ENCODE measurements at regions not wholly inside any gene's neighbourhood (a gene's known extent, or its start where the extent isn't known, plus 50 kb on each side); places are given as distances from the start of the nearest gene placed in this dataset.
"Not testable (repeated sequence)": the region's sequence is repeated elsewhere in the genome, so short reads cannot be mapped to it uniquely, and the experiment has no call there.

DNA sequence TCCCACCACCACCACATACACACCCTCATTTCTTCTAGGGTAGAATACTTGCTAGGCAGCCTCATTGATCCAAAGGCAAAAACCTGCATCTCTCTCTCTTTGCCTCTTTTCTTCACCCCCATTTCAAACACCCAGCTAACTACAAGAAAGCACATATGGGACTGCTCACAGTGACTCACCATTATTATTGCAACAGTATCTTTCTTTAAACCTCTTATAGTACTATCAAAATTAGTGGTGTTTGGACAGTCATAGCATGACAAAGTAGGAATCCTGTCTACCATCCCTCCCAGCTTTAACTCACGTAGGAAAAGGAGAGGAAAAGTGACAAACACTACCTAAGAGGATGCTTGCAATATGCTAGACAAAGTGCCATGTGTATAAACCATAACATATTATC is 422.5 kb upstream of the CRIM1 start:
- no peak for DNase-seq (ENCODE audit: low read depth)

DNA sequence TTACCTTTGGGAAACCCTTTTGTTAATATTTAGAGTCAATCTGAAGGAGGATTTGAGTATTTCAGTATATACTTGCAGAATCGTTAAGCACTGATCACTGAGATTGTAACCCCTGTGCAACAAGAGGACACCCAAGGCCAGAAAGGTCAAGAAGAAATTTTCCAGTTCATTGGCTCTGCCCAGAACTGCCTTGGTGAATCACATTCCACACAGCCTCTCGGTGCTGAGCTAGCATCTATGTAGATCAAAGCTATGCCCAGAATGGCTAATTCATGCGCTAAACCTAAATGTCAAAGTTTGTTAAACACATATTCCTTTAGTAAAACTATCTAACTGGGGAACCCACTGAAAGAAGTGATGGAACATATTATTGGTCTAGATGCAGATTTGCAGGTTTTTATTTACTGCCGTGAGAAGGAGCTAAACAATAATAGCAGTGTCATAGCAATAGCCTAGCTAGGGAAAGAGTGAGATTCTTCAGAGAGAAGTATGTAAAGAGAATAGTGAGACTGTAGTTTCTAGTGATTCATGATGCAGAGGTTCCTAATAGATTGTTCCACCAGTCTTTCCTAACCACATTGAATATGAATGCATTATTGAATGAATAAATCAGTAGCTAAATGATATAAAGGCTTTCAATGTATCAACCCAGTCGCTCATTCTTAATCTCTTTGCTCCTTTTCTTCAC is 423.2 kb upstream of the CRIM1 start:
- DNase-seq (ENCODE audit: low read depth): no peak

DNA sequence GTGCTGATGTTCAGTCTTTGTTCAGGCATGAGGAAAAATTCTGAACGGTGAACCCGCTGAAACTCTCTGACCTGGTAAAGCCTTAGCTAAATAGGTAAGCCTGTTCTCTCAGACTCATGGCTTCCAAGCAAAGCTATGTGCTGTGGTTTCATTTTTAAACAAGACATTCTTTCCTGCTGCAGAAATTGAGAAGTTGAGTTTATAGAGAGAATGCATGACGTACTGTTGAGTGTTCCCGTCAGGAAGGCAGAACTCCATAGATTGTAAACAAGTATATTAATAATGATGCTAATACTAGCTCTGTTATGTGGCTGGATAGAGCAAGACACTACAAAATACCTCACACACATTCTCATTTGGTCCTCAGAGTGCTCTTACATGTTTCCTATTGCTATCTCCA is 424.0 kb upstream of the CRIM1 start:
- no peak for DNase-seq (ENCODE audit: low read depth)

DNA sequence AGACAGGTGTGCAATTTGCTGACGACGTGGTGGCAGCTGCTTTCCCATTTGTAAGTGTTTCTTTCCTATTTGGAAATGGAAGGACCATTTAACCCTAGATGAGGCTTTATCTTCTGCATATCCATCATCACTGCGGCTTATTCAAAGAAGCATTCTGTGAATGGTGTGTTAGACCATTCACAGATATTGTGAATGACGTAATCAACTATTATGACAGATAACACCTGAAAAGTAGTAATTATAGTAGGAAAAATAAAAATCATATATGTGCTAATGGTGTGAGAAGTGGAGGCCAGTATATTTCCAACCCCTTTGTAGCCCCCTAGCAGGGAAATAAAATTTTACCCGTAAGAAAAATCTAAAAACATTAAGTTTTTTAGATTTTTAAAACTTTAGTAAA is 424.5 kb upstream of the CRIM1 start:
- no peak for DNase-seq (ENCODE audit: low read depth)

DNA sequence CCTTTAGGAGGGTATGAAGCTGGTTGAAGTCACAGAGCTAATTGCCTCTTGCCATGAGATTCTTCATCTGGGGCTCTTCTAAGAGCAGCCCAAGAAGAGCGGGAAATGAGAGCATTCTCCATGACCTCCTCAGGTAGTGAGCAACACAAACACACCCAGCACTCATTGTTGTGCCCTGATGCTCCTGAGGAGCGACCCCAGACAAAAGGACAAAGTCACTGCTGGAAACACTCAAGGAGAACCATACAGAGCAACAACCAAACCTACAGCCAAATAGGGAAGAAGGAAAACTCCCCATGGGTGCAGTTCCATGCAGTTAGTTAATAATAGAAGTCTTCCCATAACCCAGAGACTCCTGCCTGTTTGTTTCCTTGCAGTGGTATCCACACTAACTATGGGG is 426.0 kb upstream of the CRIM1 start:
- DNase-seq (ENCODE audit: low read depth): no peak

DNA sequence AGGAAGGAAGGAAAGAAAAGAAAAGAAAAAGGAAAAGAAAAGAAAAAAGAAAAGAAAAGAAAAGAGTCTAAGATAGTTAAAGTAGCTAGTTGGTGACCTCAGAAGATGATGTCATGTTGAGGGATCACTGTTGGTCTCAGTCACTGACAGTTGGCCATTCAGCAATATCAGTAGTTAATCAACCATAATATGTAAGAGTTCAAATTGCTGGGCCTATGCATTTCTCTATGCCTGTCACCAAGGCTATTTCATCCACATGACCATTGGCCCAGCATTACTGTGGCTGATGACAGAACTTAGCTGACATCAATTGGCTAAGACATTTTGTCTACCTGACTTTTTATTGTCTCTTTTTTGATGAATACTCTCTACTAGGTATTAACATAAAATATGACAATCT is 435.5 kb upstream of the CRIM1 start:
- no peak for DNase-seq (ENCODE audit: low read depth)

DNA sequence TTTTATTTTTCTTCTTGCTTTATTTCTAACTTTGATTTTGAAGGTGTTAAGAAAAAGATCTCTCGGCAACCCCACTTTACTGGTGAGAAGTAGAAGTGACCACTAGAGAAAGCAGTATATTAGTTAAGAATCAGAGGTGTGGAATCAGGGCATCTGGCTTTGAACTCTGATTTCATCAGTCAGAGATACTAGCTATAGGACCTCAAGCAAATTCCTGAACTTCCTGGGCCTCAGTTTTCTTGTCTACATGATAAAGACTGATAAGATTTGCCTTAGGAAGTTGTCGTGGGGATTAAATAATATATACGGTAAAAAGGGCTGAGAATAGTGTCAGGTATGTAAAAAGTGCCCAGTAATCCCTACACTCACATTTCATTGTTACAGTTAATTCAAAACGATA is 440.3 kb upstream of the CRIM1 start:
- DNase-seq (ENCODE audit: low read depth): no peak

DNA sequence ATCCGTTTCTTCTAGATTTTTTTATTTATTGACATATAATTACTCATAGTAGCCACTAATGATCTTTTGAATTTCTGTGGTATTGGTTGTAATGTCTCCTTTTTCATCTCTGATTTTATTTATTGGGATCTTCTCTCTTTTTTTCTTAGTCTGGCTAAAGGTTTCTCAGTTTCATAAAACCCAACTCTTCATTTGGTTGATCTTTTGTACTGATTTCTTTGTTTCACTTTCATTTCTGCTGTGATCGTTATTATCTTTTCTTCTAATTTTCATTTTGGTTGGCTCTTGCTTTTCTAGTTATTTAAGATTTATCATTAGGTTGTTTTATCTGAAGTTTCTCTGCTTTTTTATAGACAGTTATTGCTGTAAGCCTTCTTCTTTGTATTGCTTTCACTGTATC is 463.6 kb upstream of the CRIM1 start:
- DNase-seq (ENCODE audit: low read depth): no peak

DNA sequence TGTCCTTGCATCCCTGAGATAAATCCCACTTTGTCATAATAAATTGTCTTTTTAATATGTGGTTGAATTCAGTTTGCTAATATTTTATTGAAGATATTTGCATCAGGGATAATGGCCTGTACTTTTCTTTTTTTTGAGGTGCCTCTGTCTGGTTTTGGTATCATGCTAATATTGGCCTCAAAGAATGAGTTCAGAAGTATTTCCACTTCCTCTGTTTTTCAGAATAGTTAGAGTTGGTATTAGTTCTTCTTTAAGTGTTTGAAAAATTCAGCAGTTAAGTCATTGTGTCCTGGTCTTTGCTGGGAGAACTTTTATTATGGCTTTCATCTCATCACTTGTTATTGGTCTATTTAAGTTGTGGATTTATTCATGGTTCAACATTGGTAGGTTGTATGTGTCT is 464.1 kb upstream of the CRIM1 start:
- DNase-seq (ENCODE audit: low read depth): no peak

DNA sequence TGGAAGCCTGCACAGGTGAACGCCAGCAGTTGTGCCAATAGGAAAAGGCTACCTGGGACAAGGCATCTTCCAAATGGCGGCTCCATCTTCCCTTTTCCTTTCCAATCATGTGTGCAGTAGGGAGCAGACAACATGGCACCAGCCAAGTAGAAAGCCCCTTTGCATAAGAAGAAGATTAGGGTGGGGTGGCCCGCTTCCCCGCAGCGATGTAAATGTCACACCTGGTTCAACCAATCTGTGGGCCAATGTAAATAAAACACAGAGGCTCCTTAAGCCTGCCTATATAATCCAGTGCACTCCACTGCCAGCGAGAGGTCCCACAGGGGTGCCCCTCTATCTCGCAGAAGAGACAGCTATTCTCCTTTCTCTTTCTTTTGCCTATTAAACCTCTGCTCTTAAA is 468.4 kb upstream of the CRIM1 start:
- no peak for DNase-seq (ENCODE audit: low read depth)

DNA sequence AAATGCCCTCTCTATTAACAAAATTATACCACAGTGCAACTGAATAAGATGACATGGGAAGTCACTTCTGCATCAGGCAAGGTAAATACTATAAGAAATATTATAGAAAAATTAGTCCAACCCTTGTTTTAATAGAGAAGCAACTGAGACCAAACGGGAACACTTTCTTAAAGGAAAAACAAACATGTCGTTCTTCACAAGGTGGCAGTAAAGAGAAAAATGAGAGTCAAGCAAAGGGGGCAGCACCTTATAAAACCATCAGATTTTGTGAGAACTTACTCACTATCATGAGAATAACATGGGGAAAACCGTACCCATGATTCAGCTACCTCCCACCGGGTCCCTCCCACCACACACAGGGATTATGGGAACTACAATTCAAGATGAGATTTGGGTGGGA is 481.7 kb upstream of the CRIM1 start:
- no peak for DNase-seq (ENCODE audit: low read depth)

DNA sequence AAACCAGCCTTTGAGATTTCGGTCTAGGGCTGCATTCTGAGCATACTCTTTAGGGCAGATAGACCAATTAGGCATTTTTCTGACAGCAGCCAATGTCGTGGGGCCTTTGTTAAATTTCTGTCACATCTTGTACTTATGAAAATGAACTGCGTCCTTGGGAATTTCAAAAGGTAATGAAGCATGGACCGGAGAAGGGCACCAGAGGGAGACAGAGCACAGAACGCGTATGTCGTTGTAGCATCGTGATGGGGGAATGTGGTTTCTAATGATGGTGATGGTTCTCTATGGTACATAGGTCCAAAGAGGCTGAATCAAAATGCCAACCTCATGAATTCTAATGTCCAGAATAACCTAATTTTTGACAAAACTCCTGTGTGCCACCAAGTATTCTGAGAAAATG is 483.9 kb upstream of the CRIM1 start:
- DNase-seq (ENCODE audit: low read depth): no peak

DNA sequence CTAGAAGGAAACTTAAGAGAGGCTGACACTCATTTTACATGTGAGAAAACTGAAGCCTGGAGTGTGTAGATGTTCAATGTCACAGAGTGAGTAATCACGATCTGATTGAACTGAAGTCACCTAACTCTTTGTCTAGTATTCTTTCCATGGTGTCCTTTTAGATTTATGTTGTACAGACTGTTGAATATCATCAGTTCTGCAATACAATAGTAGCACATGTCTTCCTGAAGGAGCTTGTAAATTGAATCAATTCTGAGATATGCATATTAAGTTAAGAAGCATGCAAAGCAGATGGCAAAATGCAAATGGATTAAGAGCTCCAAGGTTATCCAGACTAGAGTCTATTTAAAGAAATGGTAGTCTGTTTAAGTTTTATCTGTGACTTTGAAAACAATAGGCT is 484.9 kb upstream of the CRIM1 start:
- no peak for DNase-seq (ENCODE audit: low read depth)

DNA sequence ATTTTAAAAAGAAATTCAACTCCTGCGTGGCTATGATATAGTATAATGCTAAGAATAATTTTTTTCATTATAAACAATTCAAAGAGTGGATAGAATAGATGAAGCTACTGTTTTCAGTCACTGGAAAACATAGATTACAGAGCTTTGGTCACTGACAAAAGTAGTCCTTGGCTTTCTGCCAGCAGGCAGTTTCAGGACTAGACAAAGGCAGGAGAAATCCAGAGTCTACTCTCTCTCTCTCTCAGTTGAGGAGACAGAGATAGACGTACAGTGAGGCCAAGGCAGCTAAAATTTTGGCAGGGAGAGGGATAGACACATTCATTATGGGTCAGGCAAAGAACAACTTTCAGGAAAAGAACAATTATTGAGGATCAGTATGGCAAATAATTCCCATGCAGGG is 491.4 kb upstream of the CRIM1 start:
- no peak for DNase-seq (ENCODE audit: low read depth)

DNA sequence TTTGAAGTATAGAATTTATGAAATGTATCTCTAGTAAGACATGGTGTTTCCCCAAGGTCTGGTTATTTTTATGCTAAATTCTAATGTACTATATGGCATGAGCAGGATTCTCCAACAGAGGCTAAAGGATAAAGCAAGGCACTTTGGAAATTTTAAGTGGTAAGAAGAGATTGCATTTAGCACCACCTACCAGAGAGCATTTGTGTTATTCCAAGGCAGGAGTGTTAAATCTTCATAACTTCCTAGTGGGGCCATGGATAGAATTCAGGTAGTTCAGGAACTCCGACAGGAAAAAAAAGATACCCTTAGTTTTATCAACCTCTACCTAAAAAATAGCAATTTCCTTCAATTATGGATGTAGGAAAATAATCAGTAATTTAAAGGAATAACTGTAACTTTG is 497.4 kb upstream of the CRIM1 start:
- no peak for DNase-seq (ENCODE audit: low read depth)

DNA sequence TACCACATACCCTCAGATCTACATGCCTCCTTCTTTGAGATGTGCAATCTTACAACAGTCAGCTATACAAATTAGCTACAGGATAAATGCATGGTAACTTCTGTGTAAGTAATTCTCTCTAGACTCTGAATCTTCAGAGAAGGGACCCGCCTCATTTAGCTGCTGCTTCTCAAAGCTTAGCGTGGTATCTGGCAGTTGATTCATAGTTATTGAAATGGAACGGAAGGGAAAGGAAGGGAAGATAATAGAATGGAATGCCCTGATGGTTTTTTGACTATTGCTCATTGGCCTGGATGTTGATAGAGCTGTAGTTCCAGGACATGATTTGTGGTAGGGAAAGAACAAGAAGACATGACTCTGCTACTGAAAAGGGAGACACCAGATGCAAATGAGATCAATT is 498.1 kb upstream of the CRIM1 start:
- no peak for DNase-seq (ENCODE audit: low read depth)

DNA sequence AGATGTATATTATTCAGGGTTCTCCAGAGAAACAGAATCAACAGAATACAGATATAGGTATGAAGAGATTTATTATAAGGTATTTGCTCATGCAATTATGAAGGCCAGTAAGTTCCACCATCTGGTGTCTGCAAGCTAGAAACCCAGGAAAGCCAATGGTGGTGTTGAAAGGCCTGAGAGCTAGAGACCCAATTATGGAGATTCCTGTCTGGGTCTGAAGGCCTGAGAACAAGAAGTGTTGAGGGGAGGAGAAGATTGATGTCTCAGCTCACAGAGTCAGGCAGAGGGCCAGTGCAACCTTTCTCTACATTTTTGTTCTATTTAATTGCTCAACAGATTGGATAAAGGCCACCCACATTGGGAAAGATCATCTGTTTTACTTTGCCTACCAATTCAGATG is 524.2 kb upstream of the CRIM1 start:
- DNase-seq (ENCODE audit: low read depth): no peak

DNA sequence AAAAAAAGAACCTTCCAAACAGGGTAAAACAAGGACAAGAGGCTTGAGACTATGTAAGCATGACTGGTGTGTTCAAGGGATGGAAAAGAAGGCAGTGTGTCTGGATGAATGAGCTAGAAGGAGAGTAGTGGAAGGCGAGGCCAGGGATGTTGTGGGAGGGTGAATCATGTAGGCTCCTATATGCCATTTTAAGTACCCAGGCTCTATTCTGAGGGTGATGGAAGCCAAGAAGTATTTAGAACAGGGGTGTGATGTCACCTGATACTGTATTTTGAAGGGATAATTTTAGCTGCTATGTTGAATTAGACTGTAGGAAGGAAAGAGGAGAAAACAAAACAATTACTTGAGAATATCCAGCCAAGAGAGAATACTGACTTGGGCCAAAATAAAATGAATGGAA is 524.7 kb upstream of the CRIM1 start:
- DNase-seq (ENCODE audit: low read depth): no peak

DNA sequence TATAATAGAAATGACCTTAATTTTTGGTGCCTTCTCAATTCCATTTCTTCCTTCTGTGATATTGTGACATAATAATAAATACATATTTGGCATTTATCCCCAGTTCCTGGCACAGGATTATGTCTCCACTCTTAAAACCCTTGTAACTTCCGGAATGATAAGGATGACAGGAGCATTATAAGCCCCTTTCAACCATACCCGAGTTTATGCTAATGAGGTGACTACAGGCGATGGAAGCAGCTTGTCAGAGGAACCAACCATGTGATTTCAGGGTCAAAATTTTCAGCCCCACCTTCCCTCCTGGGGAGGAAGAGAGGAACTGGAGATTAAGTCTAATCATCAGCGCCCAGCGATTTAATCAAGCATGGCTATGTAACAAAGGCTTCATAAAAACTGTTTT is 528.5 kb upstream of the CRIM1 start:
- DNase-seq (ENCODE audit: low read depth): no peak

DNA sequence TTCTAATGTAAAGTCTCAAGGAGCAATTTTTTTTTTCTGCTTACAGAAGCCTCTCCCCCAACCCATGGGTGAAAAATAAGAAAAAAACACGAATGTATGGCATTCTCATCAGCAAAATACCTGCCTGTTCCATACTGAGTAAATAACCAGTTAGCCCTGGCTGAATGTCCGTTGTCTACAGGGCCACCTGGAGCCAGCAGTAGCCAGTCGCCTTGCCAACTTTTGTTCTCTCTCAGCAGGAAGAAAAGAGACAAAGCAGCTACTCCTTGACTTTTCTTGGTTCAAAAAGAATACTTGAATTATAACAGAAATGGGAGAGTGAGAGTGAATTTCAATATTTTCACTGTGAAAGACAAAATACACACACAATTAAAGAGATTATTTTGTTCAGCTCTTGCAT is 532.9 kb upstream of the CRIM1 start:
- no peak for DNase-seq (ENCODE audit: low read depth)

DNA sequence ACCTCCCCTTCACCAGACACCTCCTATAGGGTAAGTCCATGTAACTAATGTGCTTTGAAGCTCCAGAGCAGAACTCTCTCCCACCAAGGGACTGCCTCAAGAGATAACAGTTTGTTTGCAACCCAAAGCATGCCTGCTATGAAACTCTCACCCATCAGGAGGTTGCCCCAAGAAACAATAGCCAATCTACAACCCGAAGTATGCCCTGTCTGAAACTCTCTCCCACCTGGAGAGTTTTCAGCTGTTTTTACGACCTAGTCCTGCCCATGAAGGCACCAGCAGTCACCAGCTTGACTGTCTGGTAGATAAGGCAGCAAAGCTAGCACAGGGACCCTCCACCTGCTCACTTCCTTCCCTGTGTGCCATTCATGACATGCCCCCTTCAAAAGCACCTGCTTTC is 533.9 kb upstream of the CRIM1 start:
- no peak for DNase-seq (ENCODE audit: low read depth)

DNA sequence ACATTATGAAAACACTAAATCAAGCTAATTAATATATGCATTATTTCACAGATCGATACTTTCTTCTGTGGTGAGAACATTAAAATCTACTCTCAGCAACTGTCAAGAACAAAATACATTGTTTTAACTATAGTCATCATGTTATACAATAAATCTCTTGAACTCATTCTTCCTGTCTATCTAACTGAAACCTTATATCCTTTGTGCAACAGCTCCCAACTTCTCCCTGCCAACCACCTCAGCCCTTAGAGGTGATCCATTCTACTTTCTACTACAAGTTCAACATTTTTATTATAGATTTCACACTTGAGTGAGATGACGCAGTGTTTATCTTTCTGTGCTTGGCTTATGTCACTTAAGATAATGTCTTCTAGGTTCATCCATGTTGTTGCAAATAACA is 535.2 kb upstream of the CRIM1 start:
- DNase-seq (ENCODE audit: low read depth): no peak

DNA sequence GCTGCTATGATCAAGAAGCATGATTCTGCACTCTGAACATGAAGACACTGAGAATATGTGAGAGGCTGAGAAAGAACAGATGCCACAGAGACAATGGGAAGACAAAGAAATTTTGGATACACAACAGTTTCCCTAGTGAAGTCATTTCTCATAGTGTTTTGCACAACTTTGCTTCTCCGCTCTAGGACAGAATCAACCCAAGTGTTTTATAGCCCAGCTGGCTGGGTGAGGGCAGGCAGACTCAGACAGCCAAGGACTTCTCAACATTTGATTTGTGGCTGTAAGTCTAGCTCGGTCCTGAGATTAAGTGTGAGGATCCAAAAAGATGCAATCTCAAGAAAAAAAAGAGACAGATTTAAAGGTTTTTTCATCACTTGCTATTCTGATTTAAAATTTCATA is 536.5 kb upstream of the CRIM1 start:
- DNase-seq (ENCODE audit: low read depth): no peak

DNA sequence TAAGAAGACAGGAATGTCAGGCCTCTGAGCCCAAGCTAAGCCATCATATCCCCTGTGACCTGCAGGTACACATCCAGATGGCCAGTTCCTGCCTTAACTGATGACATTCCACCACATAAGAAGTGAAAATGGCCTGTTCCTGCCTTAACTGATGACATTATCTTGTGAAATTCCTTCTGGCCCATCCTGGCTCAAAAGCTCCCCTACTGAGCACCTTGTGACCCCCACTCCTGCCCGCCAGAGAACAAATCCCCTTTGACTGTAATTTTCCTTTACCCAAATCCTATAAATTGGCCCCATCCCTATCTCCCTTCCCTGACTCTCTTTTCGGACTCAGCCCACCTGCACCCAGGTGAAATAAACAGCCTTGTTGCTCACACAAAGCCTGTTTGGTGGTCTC is 537.2 kb upstream of the CRIM1 start:
- not testable (repeated sequence) for DNase-seq (ENCODE audit: low read depth)

DNA sequence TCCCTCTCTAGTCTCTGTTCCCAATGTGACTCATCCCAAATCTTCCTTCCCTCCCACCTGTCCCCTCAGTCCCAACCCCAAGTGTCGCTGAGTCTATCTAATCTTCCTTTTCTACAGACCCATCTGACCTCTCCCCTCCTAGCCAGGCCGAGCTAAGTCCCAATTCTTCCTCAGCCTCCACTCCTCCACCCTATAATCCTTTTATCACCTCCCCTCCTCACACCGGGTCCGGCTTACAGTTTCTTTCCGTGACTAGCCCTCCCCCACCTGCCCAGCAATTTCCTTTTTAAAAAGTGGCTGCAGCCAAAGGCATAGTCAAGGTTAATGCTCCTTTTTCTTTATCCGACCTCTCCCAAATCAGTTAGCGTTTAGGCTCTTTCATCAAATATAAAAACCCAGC is 541.0 kb upstream of the CRIM1 start:
- DNase-seq (ENCODE audit: low read depth): not testable (repeated sequence)
